ENCODE measurements at regions not wholly inside any gene's neighbourhood (a gene's known extent, or its start where the extent isn't known, plus 50 kb on each side); places are given as distances from the start of the nearest gene placed in this dataset.

- WGBS (ENCODE audit: extremely low coverage, insufficient coverage, insufficient read length): no CpG with 5 or more reads among the region's 2 CpGs
- no peak overlapping the region for H3K18ac ChIP-seq (ENCODE audit: low read length)
Observed at GRCh38 chr4:101540336-101540735, 193.0 kb upstream of the PPP3CA start.

GRCh38 chr4:101528526-101528925 is 181.2 kb upstream of the PPP3CA start:
- H4K8ac ChIP-seq (ENCODE audit: low read depth, low read length): no peak overlapping the region
- no peak overlapping the region for H3K14ac ChIP-seq (ENCODE audit: low read length)
- H3K4me3 ChIP-seq (ENCODE audit: low read depth, low read length): no peak overlapping the region
- H3K9ac ChIP-seq (ENCODE audit: low read length): no peak overlapping the region
- H4K91ac ChIP-seq (ENCODE audit: low read depth, low read length): no peak overlapping the region
- no peak overlapping the region for H3K4ac ChIP-seq (ENCODE audit: low read depth, low read length)
- no CpG with 5 or more reads among the region's 1 CpG for WGBS (ENCODE audit: extremely low coverage, insufficient coverage, insufficient read length)
- no peak overlapping the region for H3K27ac ChIP-seq (ENCODE audit: low read depth, low read length)
- no peaks in the 10 kb centered on the region for H3K79me2 ChIP-seq (ENCODE audit: control insufficient read depth, insufficient read depth, low read length, poor library complexity)
- no peak overlapping the region for H3K18ac ChIP-seq (ENCODE audit: low read length)
- no peaks in the 10 kb centered on the region for H3K36me3 ChIP-seq (ENCODE audit: control insufficient read depth in 1 of 2, insufficient read depth in 2 of 2, low read length in 2 of 2)
- no peak overlapping the region for H2BK5ac ChIP-seq (ENCODE audit: low read depth, low read length, poor library complexity)
- no peaks in the 10 kb centered on the region for H3K27me3 ChIP-seq (ENCODE audit: insufficient read depth, low read length)
- H2AFZ ChIP-seq (ENCODE audit: insufficient read depth, low read length, poor library complexity): no peak overlapping the region
- H4K12ac ChIP-seq (ENCODE audit: low read depth, low read length): no peak overlapping the region
- H3K23ac ChIP-seq (ENCODE audit: low read length): no peak overlapping the region
- H3K4me1 ChIP-seq (ENCODE audit: control insufficient read depth in 1 of 2, insufficient read depth in 2 of 2, low read length in 2 of 2): no peaks in the 10 kb centered on the region
- H2BK12ac ChIP-seq (ENCODE audit: low read length): no peak overlapping the region
- no peaks in the 10 kb centered on the region for H3K9me3 ChIP-seq (ENCODE audit: insufficient read depth, low read depth, low read length)
- no peak overlapping the region for H2AK5ac ChIP-seq (ENCODE audit: low read length)
- no peaks in the 10 kb centered on the region for H3K79me1 ChIP-seq (ENCODE audit: low read length)
- H2BK120ac ChIP-seq (ENCODE audit: insufficient read depth, low read length, poor library complexity): no peak overlapping the region
- no peak overlapping the region for H3K4me2 ChIP-seq (ENCODE audit: low read length)
- DNase-seq: peak in 1 of 2 donors; percentile 3

More at GRCh38 chr4:101540336-101540735, 193.0 kb upstream of the PPP3CA start:
- no peak overlapping the region for H3K4me3 ChIP-seq (ENCODE audit: low read depth, low read length)
- H3K4me2 ChIP-seq (ENCODE audit: low read length): no peak overlapping the region
- no peak overlapping the region for H3K14ac ChIP-seq (ENCODE audit: low read length)
- no peak overlapping the region for H3K23ac ChIP-seq (ENCODE audit: low read length)
- H2BK5ac ChIP-seq (ENCODE audit: low read depth, low read length, poor library complexity): no peak overlapping the region
- no peak overlapping the region for H2AK5ac ChIP-seq (ENCODE audit: low read length)
- H3K79me1 ChIP-seq (ENCODE audit: low read length): no peaks in the 10 kb centered on the region
- no peak overlapping the region for H2AFZ ChIP-seq (ENCODE audit: insufficient read depth, low read length, poor library complexity)
- H3K27ac ChIP-seq (ENCODE audit: low read depth, low read length): no peak overlapping the region
- H4K8ac ChIP-seq (ENCODE audit: low read depth, low read length): no peak overlapping the region
- DNase-seq: no peak
- no peak overlapping the region for H2BK120ac ChIP-seq (ENCODE audit: insufficient read depth, low read length, poor library complexity)
- H2BK12ac ChIP-seq (ENCODE audit: low read length): no peak overlapping the region
- H3K4me1 ChIP-seq (ENCODE audit: control insufficient read depth in 1 of 2, insufficient read depth in 2 of 2, low read length in 2 of 2): no peaks in the 10 kb centered on the region
- H3K36me3 ChIP-seq (ENCODE audit: control insufficient read depth in 1 of 2, insufficient read depth in 2 of 2, low read length in 2 of 2): no peaks in the 10 kb centered on the region
- H3K9ac ChIP-seq (ENCODE audit: low read length): no peak overlapping the region
- H3K9me3 ChIP-seq (ENCODE audit: insufficient read depth, low read depth, low read length): no peaks in the 10 kb centered on the region
- no peaks in the 10 kb centered on the region for H3K27me3 ChIP-seq (ENCODE audit: insufficient read depth, low read length)
- no peaks in the 10 kb centered on the region for H3K79me2 ChIP-seq (ENCODE audit: control insufficient read depth, insufficient read depth, low read length, poor library complexity)
- no peak overlapping the region for H4K12ac ChIP-seq (ENCODE audit: low read depth, low read length)
- no peak overlapping the region for H3K4ac ChIP-seq (ENCODE audit: low read depth, low read length)
- H4K91ac ChIP-seq (ENCODE audit: low read depth, low read length): no peak overlapping the region

- no peak overlapping the region for H3K23ac ChIP-seq (ENCODE audit: low read length)
- no peak overlapping the region for H4K8ac ChIP-seq (ENCODE audit: low read depth, low read length)
- no peak overlapping the region for H3K18ac ChIP-seq (ENCODE audit: low read length)
- no peak overlapping the region for H2BK12ac ChIP-seq (ENCODE audit: low read length)
- H4K12ac ChIP-seq (ENCODE audit: low read depth, low read length): no peak overlapping the region
- no peak overlapping the region for H2AK5ac ChIP-seq (ENCODE audit: low read length)
- no peaks in the 10 kb centered on the region for H3K4me1 ChIP-seq (ENCODE audit: control insufficient read depth in 1 of 2, insufficient read depth in 2 of 2, low read length in 2 of 2)
- no peaks in the 10 kb centered on the region for H3K79me1 ChIP-seq (ENCODE audit: low read length)
- WGBS (ENCODE audit: extremely low coverage, insufficient coverage, insufficient read length): no CpG with 5 or more reads among the region's 2 CpGs
- no peak overlapping the region for H3K4me3 ChIP-seq (ENCODE audit: low read depth, low read length)
- no peaks in the 10 kb centered on the region for H3K27me3 ChIP-seq (ENCODE audit: insufficient read depth, low read length)
- DNase-seq: no peak
- no peak overlapping the region for H2BK120ac ChIP-seq (ENCODE audit: insufficient read depth, low read length, poor library complexity)
- no peaks in the 10 kb centered on the region for H3K79me2 ChIP-seq (ENCODE audit: control insufficient read depth, insufficient read depth, low read length, poor library complexity)
- no peak overlapping the region for H3K9ac ChIP-seq (ENCODE audit: low read length)
- H3K4ac ChIP-seq (ENCODE audit: low read depth, low read length): no peak overlapping the region
- no peak overlapping the region for H3K27ac ChIP-seq (ENCODE audit: low read depth, low read length)
- H3K36me3 ChIP-seq (ENCODE audit: control insufficient read depth in 1 of 2, insufficient read depth in 2 of 2, low read length in 2 of 2): no peaks in the 10 kb centered on the region
- H3K14ac ChIP-seq (ENCODE audit: low read length): no peak overlapping the region
- no peak overlapping the region for H3K4me2 ChIP-seq (ENCODE audit: low read length)
- H4K91ac ChIP-seq (ENCODE audit: low read depth, low read length): no peak overlapping the region
- H2AFZ ChIP-seq (ENCODE audit: insufficient read depth, low read length, poor library complexity): no peak overlapping the region
- no peaks in the 10 kb centered on the region for H3K9me3 ChIP-seq (ENCODE audit: insufficient read depth, low read depth, low read length)
- no peak overlapping the region for H2BK5ac ChIP-seq (ENCODE audit: low read depth, low read length, poor library complexity)
Observed at GRCh38 chr4:101527188-101527587, 179.9 kb upstream of the PPP3CA start.

GRCh38 chr4:101515566-101515965 is 168.2 kb upstream of the PPP3CA start:
- Histone ChIP-seq H3K4me2 (ENCODE audit: low read length) (no peak overlapping the region), H3K23ac (ENCODE audit: low read length) (no peak overlapping the region)

More at GRCh38 chr4:101515566-101515965, 168.2 kb upstream of the PPP3CA start:
- H2BK120ac ChIP-seq (ENCODE audit: insufficient read depth, low read length, poor library complexity): no peak overlapping the region
- H2BK12ac ChIP-seq (ENCODE audit: low read length): no peak overlapping the region
- H3K18ac ChIP-seq (ENCODE audit: low read length): no peak overlapping the region
- H2BK5ac ChIP-seq (ENCODE audit: low read depth, low read length, poor library complexity): no peak overlapping the region
- H3K4me3 ChIP-seq (ENCODE audit: low read depth, low read length): no peak overlapping the region
- H3K4me1 ChIP-seq (ENCODE audit: control insufficient read depth in 1 of 2, insufficient read depth in 2 of 2, low read length in 2 of 2): no peaks in the 10 kb centered on the region
- H3K9ac ChIP-seq (ENCODE audit: low read length): no peak overlapping the region
- no peak overlapping the region for H4K91ac ChIP-seq (ENCODE audit: low read depth, low read length)
- H4K8ac ChIP-seq (ENCODE audit: low read depth, low read length): no peak overlapping the region
- no peak overlapping the region for H2AK5ac ChIP-seq (ENCODE audit: low read length)
- H3K27me3 ChIP-seq (ENCODE audit: insufficient read depth, low read length): no peaks in the 10 kb centered on the region
- H3K9me3 ChIP-seq (ENCODE audit: insufficient read depth, low read depth, low read length): no peaks in the 10 kb centered on the region
- no peak for DNase-seq
- no peak overlapping the region for H3K14ac ChIP-seq (ENCODE audit: low read length)
- H3K79me1 ChIP-seq (ENCODE audit: low read length): no peaks in the 10 kb centered on the region
- H2AFZ ChIP-seq (ENCODE audit: insufficient read depth, low read length, poor library complexity): no peak overlapping the region
- no peaks in the 10 kb centered on the region for H3K36me3 ChIP-seq (ENCODE audit: control insufficient read depth in 1 of 2, insufficient read depth in 2 of 2, low read length in 2 of 2)
- H3K4ac ChIP-seq (ENCODE audit: low read depth, low read length): no peak overlapping the region
- no peaks in the 10 kb centered on the region for H3K79me2 ChIP-seq (ENCODE audit: control insufficient read depth, insufficient read depth, low read length, poor library complexity)
- H3K27ac ChIP-seq (ENCODE audit: low read depth, low read length): no peak overlapping the region
- no peak overlapping the region for H4K12ac ChIP-seq (ENCODE audit: low read depth, low read length)
